GM06990 (cell line): ENCODE measurements at regions not wholly inside any gene's neighbourhood (a gene's known extent, or its start where the extent isn't known, plus 50 kb on each side); places are given as distances from the start of the nearest gene placed in this dataset.

Experiments used
- DNase-seq: peaks from one replicate; pipeline ENCODE4 v3.0.0-alpha.2; 2011; ENCODE audit not compliant: insufficient read length; ENCODE audit errors: extremely low read depth
- H3K27me3 ChIP-seq: replicated peaks from 2 replicates; pipeline ENCODE4 v1.6.0; 2011; ENCODE audit warnings: low read length; ENCODE audit not compliant: control insufficient read depth, insufficient read depth
- H3K36me3 ChIP-seq: 2 replicates; pipeline ENCODE4 v1.5.1; 2011; ENCODE audit warnings: low read length; ENCODE audit not compliant: control insufficient read depth, insufficient read depth
- H3K4me3 ChIP-seq: replicated peaks from 2 replicates; pipeline ENCODE4 v1.5.1; 2011; ENCODE audit warnings: low read depth, mild to moderate bottlenecking, control low read depth, low read length
- TF ChIP-seq, protein P1 (sequence below): IDR thresholded peaks from 2 replicates; pipeline ENCODE4 v1.5.1; 2011; ENCODE audit warnings: low read length, control low read depth, mild to moderate bottlenecking, inconsistent platforms; ENCODE audit not compliant: insufficient read depth, poor library complexity, severe bottlenecking

DNA sequence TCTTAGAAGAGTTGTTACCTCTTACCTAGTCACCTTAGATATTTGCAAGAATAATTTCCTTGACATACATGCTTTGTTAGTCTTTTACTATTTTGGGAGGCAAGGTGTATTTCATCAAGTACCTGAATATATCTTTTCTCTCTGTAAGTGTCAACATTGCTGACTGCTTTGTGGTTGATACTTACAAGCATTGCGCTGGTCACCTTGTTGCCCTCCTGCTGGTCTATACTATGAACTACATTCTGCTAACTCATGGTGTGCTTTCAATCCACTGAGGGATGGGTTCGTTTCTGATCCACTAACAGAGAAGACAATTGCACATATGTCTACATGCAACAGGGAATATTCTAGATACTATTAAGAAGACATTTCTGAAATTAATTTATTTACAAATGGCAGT, 837.8 kb upstream of the COBL start:
- DNase-seq: no peak
- H3K36me3 ChIP-seq: no peaks in the 10 kb centered on the region
- H3K4me3 ChIP-seq: no peak overlapping the region
- no peaks in the 10 kb centered on the region for H3K27me3 ChIP-seq
- TF ChIP-seq, protein P1, sequence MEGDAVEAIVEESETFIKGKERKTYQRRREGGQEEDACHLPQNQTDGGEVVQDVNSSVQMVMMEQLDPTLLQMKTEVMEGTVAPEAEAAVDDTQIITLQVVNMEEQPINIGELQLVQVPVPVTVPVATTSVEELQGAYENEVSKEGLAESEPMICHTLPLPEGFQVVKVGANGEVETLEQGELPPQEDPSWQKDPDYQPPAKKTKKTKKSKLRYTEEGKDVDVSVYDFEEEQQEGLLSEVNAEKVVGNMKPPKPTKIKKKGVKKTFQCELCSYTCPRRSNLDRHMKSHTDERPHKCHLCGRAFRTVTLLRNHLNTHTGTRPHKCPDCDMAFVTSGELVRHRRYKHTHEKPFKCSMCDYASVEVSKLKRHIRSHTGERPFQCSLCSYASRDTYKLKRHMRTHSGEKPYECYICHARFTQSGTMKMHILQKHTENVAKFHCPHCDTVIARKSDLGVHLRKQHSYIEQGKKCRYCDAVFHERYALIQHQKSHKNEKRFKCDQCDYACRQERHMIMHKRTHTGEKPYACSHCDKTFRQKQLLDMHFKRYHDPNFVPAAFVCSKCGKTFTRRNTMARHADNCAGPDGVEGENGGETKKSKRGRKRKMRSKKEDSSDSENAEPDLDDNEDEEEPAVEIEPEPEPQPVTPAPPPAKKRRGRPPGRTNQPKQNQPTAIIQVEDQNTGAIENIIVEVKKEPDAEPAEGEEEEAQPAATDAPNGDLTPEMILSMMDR: no peak

DNA sequence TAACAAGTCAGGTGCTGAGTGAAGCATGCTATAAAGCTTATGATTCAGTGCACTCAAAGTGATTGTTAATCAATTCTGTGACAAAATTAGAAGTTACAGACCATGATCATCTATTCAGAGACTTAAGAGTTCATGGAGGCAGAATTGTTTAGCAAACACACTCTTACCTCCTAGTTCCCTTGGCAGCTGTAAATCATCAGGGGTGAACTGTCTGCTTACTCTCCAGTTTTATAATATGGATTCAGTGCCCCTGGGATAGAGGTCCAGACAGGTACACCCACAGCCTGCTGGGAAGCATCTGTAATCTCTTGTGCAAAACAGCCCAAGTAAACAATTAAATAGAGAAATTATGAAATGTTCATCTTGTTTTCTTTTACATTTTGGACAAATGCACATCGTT, 835.0 kb upstream of the COBL start:
- Histone ChIP-seq H3K36me3 (no peaks in the 10 kb centered on the region), H3K4me3 (no peak overlapping the region), H3K27me3 (no peaks in the 10 kb centered on the region)
- TF ChIP-seq, protein P1: no peak
- no peak for DNase-seq

DNA sequence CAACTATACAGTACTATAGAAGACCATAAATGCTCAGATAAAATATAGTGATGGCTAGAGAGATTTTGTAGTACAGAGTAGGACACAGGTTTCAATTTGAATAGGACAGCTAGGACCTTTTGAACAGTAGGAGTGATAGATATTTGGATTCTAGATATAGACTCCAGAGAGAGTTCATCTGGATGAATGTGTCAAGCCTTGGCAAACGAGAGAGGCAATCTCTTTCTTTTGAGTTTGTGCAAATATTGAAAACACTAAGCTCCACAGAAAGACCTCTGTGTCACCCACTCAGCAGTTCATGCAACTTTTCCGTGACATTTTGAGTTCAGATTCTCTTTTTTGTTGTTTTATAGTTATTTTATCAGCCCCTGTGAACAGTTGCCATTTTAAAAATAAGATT, 834.3 kb upstream of the COBL start:
- Histone ChIP-seq H3K27me3 (no peaks in the 10 kb centered on the region), H3K36me3 (no peaks in the 10 kb centered on the region), H3K4me3 (no peak overlapping the region)
- DNase-seq: no peak
- TF ChIP-seq, protein P1: no peak

DNA sequence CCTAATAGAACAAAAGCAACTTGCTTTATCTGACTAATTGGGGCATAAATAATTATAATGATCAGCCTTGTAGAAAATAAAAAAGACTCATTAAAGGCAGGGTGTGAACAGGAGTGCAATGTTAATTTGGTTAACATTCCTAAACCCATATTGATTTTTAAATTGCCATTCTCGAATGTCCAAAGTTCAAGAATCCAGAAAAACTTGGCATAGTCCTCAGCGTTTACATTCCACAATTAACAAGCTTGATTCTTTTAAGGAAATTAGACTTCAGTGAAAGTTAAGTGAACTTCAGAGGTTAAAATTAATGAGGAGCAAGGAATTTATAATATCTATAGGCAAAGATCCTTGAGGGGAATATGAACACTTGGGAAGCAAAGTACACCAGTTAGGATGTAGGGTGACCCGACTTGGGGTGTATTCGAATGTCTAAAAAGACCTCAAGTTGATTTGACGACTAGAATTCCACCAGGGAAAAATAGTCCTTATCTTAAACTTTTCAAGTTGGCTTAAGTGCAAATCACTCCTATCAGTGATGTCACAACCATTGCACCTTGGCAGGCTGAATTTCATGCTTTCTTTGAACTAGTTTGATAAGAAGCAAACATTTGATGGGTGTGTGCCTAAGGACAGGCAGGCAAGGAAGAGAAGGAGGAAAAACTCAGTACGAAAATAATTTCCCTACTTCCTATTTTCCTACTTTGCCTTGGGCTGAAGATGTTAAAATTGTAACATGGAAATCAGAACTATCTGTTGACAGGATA, 830.4 kb upstream of the COBL start:
- no peaks in the 10 kb centered on the region for H3K36me3 ChIP-seq
- no peak for DNase-seq
- TF ChIP-seq, protein P1: no peak
- H3K27me3 ChIP-seq: no peaks in the 10 kb centered on the region
- H3K4me3 ChIP-seq: no peak overlapping the region

DNA sequence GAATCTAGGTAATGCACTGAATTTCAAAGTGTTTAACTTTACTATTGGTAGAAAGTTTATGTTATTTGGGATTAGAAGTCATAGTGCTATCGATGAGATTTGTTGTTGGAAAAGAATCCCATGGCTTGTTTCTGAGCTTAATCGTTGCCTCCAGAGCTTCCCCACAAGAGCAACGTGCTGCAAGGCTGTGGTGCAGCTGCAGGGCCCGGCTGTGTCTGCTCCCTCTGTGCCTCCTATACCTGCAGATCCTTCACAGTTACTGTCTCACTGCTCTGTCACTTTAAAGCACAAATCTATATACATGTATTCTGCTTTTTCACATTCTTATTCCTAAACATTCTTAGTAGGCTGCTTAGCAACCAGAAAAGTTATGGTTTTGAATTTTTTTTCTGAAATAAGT, 826.6 kb upstream of the COBL start:
- Histone ChIP-seq H3K27me3 (no peaks in the 10 kb centered on the region), H3K4me3 (no peak overlapping the region), H3K36me3 (no peaks in the 10 kb centered on the region)
- TF ChIP-seq, protein P1: no peak
- no peak for DNase-seq

DNA sequence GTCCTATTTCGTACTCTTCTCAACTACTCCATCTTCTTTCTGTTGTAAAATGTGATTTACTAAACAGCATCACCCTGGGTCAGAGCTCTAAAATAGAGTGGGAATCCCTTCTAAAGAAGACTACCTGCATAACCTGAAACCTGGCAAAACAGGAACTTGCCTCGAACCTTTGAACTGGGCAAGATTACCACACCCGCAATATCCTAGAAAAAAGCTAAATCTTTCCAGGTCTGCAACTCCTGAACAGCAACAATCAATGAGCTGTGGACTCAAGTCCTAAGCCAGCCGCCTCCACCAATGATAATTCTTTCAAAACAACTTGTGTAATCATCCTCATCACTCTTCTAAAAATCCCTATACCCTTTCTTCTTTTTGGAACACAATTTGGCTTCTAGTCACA, 824.2 kb upstream of the COBL start:
- Histone ChIP-seq H3K36me3 (no peaks in the 10 kb centered on the region), H3K4me3 (no peak overlapping the region), H3K27me3 (no peaks in the 10 kb centered on the region)
- DNase-seq: no peak
- TF ChIP-seq, protein P1: no peak
